LNCaP clone FGC (cell line): ENCODE measurements at regions not wholly inside any gene's neighbourhood (a gene's known extent, or its start where the extent isn't known, plus 50 kb on each side); places are given as distances from the start of the nearest gene placed in this dataset.

Experiments
- DNase-seq: peaks from one replicate; pipeline ENCODE4 v3.0.0-alpha.2; 2011; ENCODE audit warnings: low read depth
- H3K4me3 ChIP-seq: 2 replicates; pipeline ENCODE4 v1.5.1; 2011; ENCODE audit warnings: mild to moderate bottlenecking, low read depth, low read length, control low read depth
- TF ChIP-seq, protein P1 (sequence below): IDR thresholded peaks from 2 replicates; pipeline ENCODE4 v1.5.1; 2012; ENCODE audit warnings: mild to moderate bottlenecking; ENCODE audit not compliant: control insufficient read depth, insufficient read depth; ENCODE audit errors: extremely low read depth

DNA sequence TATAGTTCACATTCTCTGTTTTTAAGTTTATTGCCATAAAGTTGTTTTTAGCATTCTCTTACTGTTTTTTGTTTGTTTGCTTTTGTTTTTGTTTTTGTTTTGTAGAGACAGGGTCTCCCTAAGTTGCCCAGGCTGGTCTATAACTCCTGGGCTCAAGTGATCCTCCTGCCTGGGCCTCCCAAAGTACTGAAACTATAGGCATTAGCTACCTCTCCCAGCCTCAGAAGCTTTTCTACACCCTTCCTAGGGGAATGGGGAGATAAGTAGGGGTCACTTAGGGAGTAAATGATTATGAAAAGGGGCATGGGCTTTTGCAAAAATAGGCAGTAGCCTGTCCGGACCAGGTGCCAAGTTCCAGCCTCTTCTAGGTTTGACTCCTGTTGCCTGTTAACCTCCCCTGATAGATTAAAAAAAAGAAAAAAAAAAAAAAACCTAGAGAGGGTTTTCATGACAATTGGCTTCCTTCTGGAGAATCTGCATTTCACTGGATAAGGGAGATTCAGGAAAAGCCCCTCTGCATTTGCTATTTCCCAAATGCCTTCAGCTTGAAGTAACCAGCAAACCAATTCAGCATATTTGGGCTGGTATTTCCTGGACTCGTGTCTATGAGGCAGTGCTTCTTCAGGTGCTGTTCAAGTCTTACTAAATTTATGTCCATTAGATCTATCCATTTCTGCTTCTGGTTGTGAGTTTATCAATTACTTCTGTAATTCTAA is 216.8 kb downstream of the TM9SF2 start:
- no peak overlapping the region for H3K4me3 ChIP-seq

DNA sequence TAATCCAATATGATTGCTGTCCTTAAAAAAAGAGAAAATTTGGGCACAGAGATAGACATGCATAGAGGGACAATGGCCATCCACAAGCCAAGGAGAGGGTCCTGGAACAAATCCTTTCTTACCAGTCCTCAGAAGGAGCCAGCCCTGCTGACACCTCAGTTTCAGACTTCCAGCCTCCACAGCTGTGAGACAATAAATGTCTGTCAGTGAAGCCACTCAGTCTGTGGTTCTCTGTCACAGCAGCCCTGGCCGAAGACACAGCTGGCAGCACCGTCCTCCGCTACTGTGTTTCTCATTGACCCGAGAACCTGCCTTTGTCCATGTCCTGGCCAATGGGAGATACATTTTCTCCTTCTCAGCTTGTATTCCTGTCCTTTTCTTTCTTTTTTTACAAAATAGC is 207.9 kb downstream of the TM9SF2 start:
- TF ChIP-seq, protein P1, sequence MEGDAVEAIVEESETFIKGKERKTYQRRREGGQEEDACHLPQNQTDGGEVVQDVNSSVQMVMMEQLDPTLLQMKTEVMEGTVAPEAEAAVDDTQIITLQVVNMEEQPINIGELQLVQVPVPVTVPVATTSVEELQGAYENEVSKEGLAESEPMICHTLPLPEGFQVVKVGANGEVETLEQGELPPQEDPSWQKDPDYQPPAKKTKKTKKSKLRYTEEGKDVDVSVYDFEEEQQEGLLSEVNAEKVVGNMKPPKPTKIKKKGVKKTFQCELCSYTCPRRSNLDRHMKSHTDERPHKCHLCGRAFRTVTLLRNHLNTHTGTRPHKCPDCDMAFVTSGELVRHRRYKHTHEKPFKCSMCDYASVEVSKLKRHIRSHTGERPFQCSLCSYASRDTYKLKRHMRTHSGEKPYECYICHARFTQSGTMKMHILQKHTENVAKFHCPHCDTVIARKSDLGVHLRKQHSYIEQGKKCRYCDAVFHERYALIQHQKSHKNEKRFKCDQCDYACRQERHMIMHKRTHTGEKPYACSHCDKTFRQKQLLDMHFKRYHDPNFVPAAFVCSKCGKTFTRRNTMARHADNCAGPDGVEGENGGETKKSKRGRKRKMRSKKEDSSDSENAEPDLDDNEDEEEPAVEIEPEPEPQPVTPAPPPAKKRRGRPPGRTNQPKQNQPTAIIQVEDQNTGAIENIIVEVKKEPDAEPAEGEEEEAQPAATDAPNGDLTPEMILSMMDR = no peak
- no peak for DNase-seq

More for the DNA sequence above, 216.8 kb downstream of the TM9SF2 start:
- TF ChIP-seq, protein P1 = no peak
- no peak for DNase-seq

DNA sequence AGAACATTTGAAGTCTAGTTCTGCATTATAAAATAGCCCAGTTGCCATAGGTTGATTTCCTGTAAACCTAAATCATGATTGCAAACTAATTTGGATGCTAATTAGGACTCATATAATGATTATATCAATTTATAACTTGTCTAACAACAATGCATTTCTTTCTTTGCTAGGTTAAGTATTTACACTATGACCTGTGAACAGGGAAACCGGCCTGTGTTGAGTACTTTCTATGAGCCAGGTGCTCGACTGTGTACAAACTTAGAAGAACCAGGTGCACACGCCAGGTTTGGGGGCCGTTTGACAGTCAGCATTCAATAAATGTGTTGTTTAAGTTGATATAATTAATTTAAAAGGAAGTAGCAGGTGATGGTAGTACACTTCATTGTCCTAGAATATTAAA is 203.1 kb downstream of the TM9SF2 start:
- DNase-seq = no peak
- no peak overlapping the region for H3K4me3 ChIP-seq
- TF ChIP-seq, protein P1 = no peak

More for the DNA sequence above, 207.9 kb downstream of the TM9SF2 start:
- H3K4me3 ChIP-seq = no peak overlapping the region

DNA sequence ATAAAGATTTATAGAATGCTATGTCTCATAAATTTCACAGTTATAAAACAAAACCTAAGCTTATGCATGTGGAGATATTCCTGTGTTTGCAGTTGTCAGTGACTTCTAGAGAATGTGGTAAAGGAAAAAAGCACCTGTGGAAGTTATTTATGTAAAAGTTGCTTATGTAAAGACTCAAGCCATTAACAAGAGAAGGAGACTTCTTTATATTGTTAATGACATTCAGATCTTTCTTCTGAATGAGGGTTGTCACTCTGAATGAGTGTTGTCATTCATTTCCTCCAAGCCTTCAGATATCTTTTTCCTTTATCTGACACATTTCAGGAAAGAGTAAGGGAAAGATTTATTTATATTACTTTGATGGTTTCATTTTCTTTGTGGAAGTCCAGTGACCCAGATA is 202.6 kb downstream of the TM9SF2 start:
- no peak for DNase-seq
- no peak overlapping the region for H3K4me3 ChIP-seq
- TF ChIP-seq, protein P1 = no peak

GRCh38 chr13:99702687-99703319 is 201.5 kb downstream of the TM9SF2 start:
- no peak overlapping the region for H3K4me3 ChIP-seq
- TF ChIP-seq, protein P1 = no peak
- no peak for DNase-seq

DNA sequence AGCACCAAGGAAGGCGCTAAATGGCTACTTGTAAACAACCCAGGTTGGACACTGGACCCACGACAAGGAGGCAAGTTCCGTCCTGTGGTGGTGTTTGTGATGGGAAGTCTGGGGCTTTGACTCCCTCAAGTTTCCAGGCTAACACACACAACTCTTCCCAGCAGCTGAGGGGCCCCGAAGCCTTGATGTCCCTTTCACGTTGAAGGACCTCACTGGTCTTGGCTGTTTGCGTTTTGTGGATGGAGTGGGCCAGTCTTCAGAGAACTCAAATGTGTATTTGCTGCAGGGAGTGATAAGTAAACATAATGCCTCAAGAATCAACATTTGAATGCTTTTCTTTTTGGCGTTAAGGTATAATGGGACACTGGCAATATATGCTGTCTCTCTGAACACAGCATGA is 199.2 kb downstream of the TM9SF2 start:
- no peak overlapping the region for H3K4me3 ChIP-seq
- TF ChIP-seq, protein P1 = no peak
- DNase-seq = no peak

GRCh38 chr13:99698816-99699099 is 197.5 kb downstream of the TM9SF2 start:
- no peak for DNase-seq
- no peak overlapping the region for H3K4me3 ChIP-seq
- TF ChIP-seq, protein P1 = no peak
